BLaER1 (cell line): ENCODE measurements at regions not wholly inside any gene's neighbourhood (a gene's known extent, or its start where the extent isn't known, plus 50 kb on each side); places are given as distances from the start of the nearest gene placed in this dataset.

Experiments used
- H3K27ac ChIP-seq: shearing (Covaris generic); formaldehyde crosslinking; 2 replicates; pipeline ENCODE4 v1.8.1; 2022
- H3K27me3 ChIP-seq: shearing (Covaris generic); formaldehyde crosslinking; 2 replicates; pipeline ENCODE4 v1.8.1; 2022
- H3K36me3 ChIP-seq: shearing (Covaris generic); formaldehyde crosslinking; 2 replicates; pipeline ENCODE4 v1.8.1; 2022
- H3K4me1 ChIP-seq: shearing (Covaris generic); formaldehyde crosslinking; 2 replicates; pipeline ENCODE4 v1.8.1; 2022
- H3K4me2 ChIP-seq: shearing (Covaris generic); formaldehyde crosslinking; 2 replicates; pipeline ENCODE4 v1.8.1; 2022
- H3K4me3 ChIP-seq: shearing (Covaris generic); formaldehyde crosslinking; 2 replicates; pipeline ENCODE4 v1.8.1; 2022
- H3K9ac ChIP-seq: shearing (Covaris generic); formaldehyde crosslinking; 2 replicates; pipeline ENCODE4 v1.8.1; 2022
- H3K9me3 ChIP-seq: shearing (Covaris generic); formaldehyde crosslinking; 2 replicates; pipeline ENCODE4 v1.8.1; 2022
- H4K20me1 ChIP-seq: shearing (Covaris generic); formaldehyde crosslinking; 2 replicates; pipeline ENCODE4 v1.8.1; 2022
- Cebpa-rat ChIP-seq: shearing (Covaris generic); IDR thresholded peaks from 2 replicates; pipeline ENCODE4 v1.8.1; 2022

GRCh38 chr20:61128701-61129269 is 123.3 kb upstream of the CDH4 start:
- Histone ChIP-seq H3K36me3 (no peaks in the 10 kb centered on the region), H4K20me1 (no peaks in the 10 kb centered on the region), H3K9me3 (no peaks in the 10 kb centered on the region), H3K27me3 (no peaks in the 10 kb centered on the region), H3K27ac (no peak overlapping the region), H3K4me2 (no peak overlapping the region), H3K9ac (no peak overlapping the region), H3K4me3 (no peak overlapping the region), H3K4me1 (peaks cover 9% of the 10 kb centered on the region)
- no peak for TF ChIP-seq Cebpa-rat

- peaks cover 9% of the 10 kb centered on the region for H3K4me1 ChIP-seq
- H4K20me1 ChIP-seq = no peaks in the 10 kb centered on the region
- H3K9ac ChIP-seq = no peak overlapping the region
- H3K36me3 ChIP-seq = no peaks in the 10 kb centered on the region
- TF ChIP-seq Cebpa-rat = no peak
- H3K4me3 ChIP-seq = no peak overlapping the region
- H3K4me2 ChIP-seq = no peak overlapping the region
- H3K27ac ChIP-seq = no peak overlapping the region
- H3K9me3 ChIP-seq = no peaks in the 10 kb centered on the region
- no peaks in the 10 kb centered on the region; the same call in 1 of the 2 replicates for H3K27me3 ChIP-seq
Measured at GRCh38 chr20:61129311-61129710, 122.8 kb upstream of the CDH4 start.

GRCh38 chr20:61130156-61130555 is 121.9 kb upstream of the CDH4 start:
- H3K9ac ChIP-seq = no peak overlapping the region
- no peak for TF ChIP-seq Cebpa-rat
- no peaks in the 10 kb centered on the region for H3K36me3 ChIP-seq
- H3K4me1 ChIP-seq = peaks cover 2% of the 10 kb centered on the region
- H3K4me3 ChIP-seq = no peak overlapping the region
- no peaks in the 10 kb centered on the region for H4K20me1 ChIP-seq
- no peaks in the 10 kb centered on the region for H3K9me3 ChIP-seq
- H3K4me2 ChIP-seq = no peak overlapping the region
- H3K27ac ChIP-seq = no peak overlapping the region
- no peaks in the 10 kb centered on the region; the same call in 1 of the 2 replicates for H3K27me3 ChIP-seq

GRCh38 chr20:61131944-61132343 is 120.1 kb upstream of the CDH4 start:
- Histone ChIP-seq H3K4me1 (no peaks in the 10 kb centered on the region), H3K4me2 (no peak overlapping the region), H3K27ac (no peak overlapping the region), H3K9ac (no peak overlapping the region), H3K9me3 (no peaks in the 10 kb centered on the region), H3K4me3 (no peak overlapping the region), H3K36me3 (no peaks in the 10 kb centered on the region), H3K27me3 (no peaks in the 10 kb centered on the region; the same call in 1 of the 2 replicates), H4K20me1 (no peaks in the 10 kb centered on the region)
- TF ChIP-seq Cebpa-rat = no peak

GRCh38 chr20:61133611-61134010 is 118.5 kb upstream of the CDH4 start:
- no peak overlapping the region for H3K4me3 ChIP-seq
- H3K27me3 ChIP-seq = no peaks in the 10 kb centered on the region; the same call in 1 of the 2 replicates
- H3K36me3 ChIP-seq = no peaks in the 10 kb centered on the region
- no peak overlapping the region for H3K9ac ChIP-seq
- no peaks in the 10 kb centered on the region for H4K20me1 ChIP-seq
- H3K4me2 ChIP-seq = no peak overlapping the region
- H3K27ac ChIP-seq = no peak overlapping the region
- H3K4me1 ChIP-seq = no peaks in the 10 kb centered on the region
- no peak for TF ChIP-seq Cebpa-rat
- H3K9me3 ChIP-seq = no peaks in the 10 kb centered on the region

- no peak for TF ChIP-seq Cebpa-rat
- Histone ChIP-seq H3K4me3 (no peak overlapping the region), H4K20me1 (no peaks in the 10 kb centered on the region), H3K9ac (no peak overlapping the region), H3K27me3 (no peaks in the 10 kb centered on the region; the same call in 1 of the 2 replicates), H3K9me3 (no peaks in the 10 kb centered on the region), H3K27ac (no peak overlapping the region), H3K4me2 (no peak overlapping the region), H3K4me1 (no peaks in the 10 kb centered on the region), H3K36me3 (no peaks in the 10 kb centered on the region)
Measured at GRCh38 chr20:61134296-61135030, 117.6 kb upstream of the CDH4 start.

- H4K20me1 ChIP-seq = no peaks in the 10 kb centered on the region
- no peak for TF ChIP-seq Cebpa-rat
- no peak overlapping the region for H3K9ac ChIP-seq
- no peaks in the 10 kb centered on the region; the same call in 1 of the 2 replicates for H3K27me3 ChIP-seq
- H3K4me1 ChIP-seq = no peaks in the 10 kb centered on the region
- no peak overlapping the region for H3K4me3 ChIP-seq
- no peak overlapping the region for H3K27ac ChIP-seq
- H3K36me3 ChIP-seq = no peaks in the 10 kb centered on the region
- H3K4me2 ChIP-seq = no peak overlapping the region
- no peaks in the 10 kb centered on the region for H3K9me3 ChIP-seq
Measured at GRCh38 chr20:61135266-61135665, 116.8 kb upstream of the CDH4 start.

- Histone ChIP-seq H3K4me3 (no peak overlapping the region), H3K36me3 (no peaks in the 10 kb centered on the region), H3K9me3 (no peaks in the 10 kb centered on the region), H3K4me1 (no peaks in the 10 kb centered on the region), H3K27ac (no peak overlapping the region), H4K20me1 (no peaks in the 10 kb centered on the region), H3K4me2 (no peak overlapping the region), H3K27me3 (no peaks in the 10 kb centered on the region; the same call in 1 of the 2 replicates), H3K9ac (no peak overlapping the region)
- no peak for TF ChIP-seq Cebpa-rat
Measured at GRCh38 chr20:61135968-61136367, 116.1 kb upstream of the CDH4 start.

GRCh38 chr20:61138566-61138965 is 113.5 kb upstream of the CDH4 start:
- Histone ChIP-seq H3K27me3 (no peaks in the 10 kb centered on the region; the same call in 1 of the 2 replicates), H4K20me1 (no peaks in the 10 kb centered on the region), H3K4me1 (no peaks in the 10 kb centered on the region), H3K27ac (no peak overlapping the region), H3K36me3 (no peaks in the 10 kb centered on the region), H3K4me2 (no peak overlapping the region), H3K4me3 (no peak overlapping the region), H3K9me3 (no peaks in the 10 kb centered on the region), H3K9ac (no peak overlapping the region)
- no peak for TF ChIP-seq Cebpa-rat

- Histone ChIP-seq H3K27me3 (no peaks in the 10 kb centered on the region; the same call in 1 of the 2 replicates), H3K4me3 (no peak overlapping the region), H4K20me1 (no peaks in the 10 kb centered on the region), H3K4me1 (no peaks in the 10 kb centered on the region), H3K36me3 (no peaks in the 10 kb centered on the region), H3K4me2 (no peak overlapping the region), H3K9me3 (no peaks in the 10 kb centered on the region), H3K9ac (no peak overlapping the region), H3K27ac (no peak overlapping the region)
- no peak for TF ChIP-seq Cebpa-rat
Measured at GRCh38 chr20:61139031-61139430, 113.0 kb upstream of the CDH4 start.
